MM.1S (cell line): ENCODE measurements at regions not wholly inside any gene's neighbourhood (a gene's known extent, or its start where the extent isn't known, plus 50 kb on each side); places are given as distances from the start of the nearest gene placed in this dataset.
"Not testable (repeated sequence)": the region's sequence is repeated elsewhere in the genome, so short reads cannot be mapped to it uniquely, and the experiment has no call there.

Source experiments
- DNase-seq: peaks from one replicate; pipeline ENCODE4 v3.0.0-alpha.2; 2015
- H2AFZ ChIP-seq: fragments of 300-600 bp; sonication (generic); 2 replicates; pipeline ENCODE4 v1.6.0; 2016; ENCODE audit warnings: antibody characterized with exemption, low read length
- H3F3A ChIP-seq: fragments of 300-600 bp; sonication (generic); 2 replicates; pipeline ENCODE4 v1.6.1; 2016; ENCODE audit warnings: mild to moderate bottlenecking, antibody characterized with exemption, low read length, moderate library complexity, mixed read lengths; ENCODE audit not compliant: insufficient read depth
- H3K27ac ChIP-seq: fragments of 300-600 bp; sonication (generic); 2 replicates; pipeline ENCODE4 v1.5.1; 2016; ENCODE audit warnings: mild to moderate bottlenecking, low read length
- H3K27me3 ChIP-seq: fragments of 300-600 bp; sonication (generic); replicated peaks from 2 replicates; pipeline ENCODE4 v1.6.0; 2016; ENCODE audit warnings: low read length; ENCODE audit not compliant: insufficient read depth
- H3K36me3 ChIP-seq: fragments of 300-600 bp; sonication (generic); replicated peaks from 2 replicates; pipeline ENCODE4 v1.6.1; 2016; ENCODE audit warnings: mild to moderate bottlenecking, low read length, mixed read lengths; ENCODE audit not compliant: insufficient read depth
- H3K4me1 ChIP-seq: fragments of 300-600 bp; sonication (generic); 2 replicates; pipeline ENCODE4 v1.6.1; 2016; ENCODE audit warnings: low read length, mixed read lengths
- H3K4me2 ChIP-seq: fragments of 300-600 bp; sonication (generic); 2 replicates; pipeline ENCODE4 v1.6.0; 2016; ENCODE audit warnings: low read depth, low read length
- H3K4me3 ChIP-seq: fragments of 300-600 bp; sonication (generic); 2 replicates; pipeline ENCODE4 v1.5.1; 2016; ENCODE audit warnings: low read length, mixed read lengths
- H3K79me2 ChIP-seq: fragments of 300-600 bp; sonication (generic); 2 replicates; pipeline ENCODE4 v1.6.1; 2016; ENCODE audit warnings: mixed run types, low read length, mixed read lengths
- H3K9ac ChIP-seq: fragments of 300-600 bp; sonication (generic); 2 replicates; pipeline ENCODE4 v1.6.1; 2016; ENCODE audit warnings: low read length, mixed read lengths
- H3K9me2 ChIP-seq: fragments of 300-600 bp; sonication (generic); replicated peaks from 2 replicates; pipeline ENCODE4 v1.6.1; 2016; ENCODE audit warnings: mild to moderate bottlenecking, low read length, mixed read lengths; ENCODE audit not compliant: insufficient read depth
- H3K9me3 ChIP-seq: fragments of 300-600 bp; sonication (generic); replicated peaks from 2 replicates; pipeline ENCODE4 v1.6.1; 2016; ENCODE audit warnings: mild to moderate bottlenecking, low read length, mixed read lengths; ENCODE audit not compliant: insufficient read depth
- H4K20me1 ChIP-seq: fragments of 300-600 bp; sonication (generic); 2 replicates; pipeline ENCODE4 v1.6.1; 2016; ENCODE audit warnings: mild to moderate bottlenecking, low read length, moderate library complexity, mixed read lengths; ENCODE audit not compliant: insufficient read depth
- CTCF ChIP-seq: fragments of 300-600 bp; sonication (generic); IDR thresholded peaks from 2 replicates; pipeline ENCODE4 v1.5.1; 2016; ENCODE audit warnings: antibody characterized with exemption, low read length, mixed read lengths
- EZH2 ChIP-seq: fragments of 300-600 bp; sonication (generic); optimal IDR thresholded peaks from 2 replicates; pipeline ENCODE3; 2017; ENCODE audit warnings: low read depth, mild to moderate bottlenecking, antibody characterized with exemption, low read length, mixed read lengths
- EZH2phosphoT487 ChIP-seq: fragments of 300-600 bp; sonication (generic); IDR thresholded peaks from 2 replicates; pipeline ENCODE4 v1.6.1; 2018; ENCODE audit warnings: antibody characterized with exemption, low read length

- no peaks in the 10 kb centered on the region for H3K9me3 ChIP-seq
- no peak overlapping the region for H2AFZ ChIP-seq
- TF ChIP-seq EZH2phosphoT487 (no peak), CTCF (no peak)
- H3K79me2 ChIP-seq: no peaks in the 10 kb centered on the region
- no peaks in the 10 kb centered on the region for H4K20me1 ChIP-seq
- no peaks in the 10 kb centered on the region for H3K9me2 ChIP-seq
- H3K36me3 ChIP-seq: no peaks in the 10 kb centered on the region
- H3K4me1 ChIP-seq: no peaks in the 10 kb centered on the region; the same call in 1 of the 2 replicates
- no peak overlapping the region for H3K9ac ChIP-seq
- H3K27ac ChIP-seq: no peak overlapping the region
- H3K4me2 ChIP-seq: no peak overlapping the region
- no peaks in the 10 kb centered on the region for H3F3A ChIP-seq
- DNase-seq: no peak
- no peaks in the 10 kb centered on the region for H3K27me3 ChIP-seq
- no peak overlapping the region for H3K4me3 ChIP-seq
Measured at GRCh38 chr10:130354976-130355795, 219.0 kb downstream of the GLRX3 start.

- H3K36me3 ChIP-seq, H4K20me1 ChIP-seq, H3K27ac ChIP-seq, H3K4me1 ChIP-seq, H3K4me2 ChIP-seq, H3K4me3 ChIP-seq, DNase-seq, H3F3A ChIP-seq, H3K9me3 ChIP-seq, H3K9ac ChIP-seq, H3K9me2 ChIP-seq, H3K27me3 ChIP-seq, H2AFZ ChIP-seq, H3K79me2 ChIP-seq: not testable (repeated sequence)
Measured at GRCh38 chr10:130356429-130356828, 220.2 kb downstream of the GLRX3 start.

GRCh38 chr10:130357226-130357625 lies 221.0 kb downstream of the GLRX3 start:
- Histone ChIP-seq H3K9ac (no peak overlapping the region), H3K27me3 (no peaks in the 10 kb centered on the region), H3K9me3 (no peaks in the 10 kb centered on the region), H3K9me2 (no peaks in the 10 kb centered on the region), H3K36me3 (no peaks in the 10 kb centered on the region), H2AFZ (no peak overlapping the region), H3K4me2 (no peak overlapping the region), H3K4me3 (no peak overlapping the region), H3K27ac (no peak overlapping the region), H4K20me1 (no peaks in the 10 kb centered on the region), H3F3A (no peaks in the 10 kb centered on the region), H3K79me2 (no peaks in the 10 kb centered on the region), H3K4me1 (no peaks in the 10 kb centered on the region; the same call in 1 of the 2 replicates)
- DNase-seq: no peak
- TF ChIP-seq EZH2phosphoT487 (no peak), EZH2 (no peak), CTCF (no peak)

- Histone ChIP-seq H3K4me1 (no peaks in the 10 kb centered on the region; the same call in 1 of the 2 replicates), H3K4me3 (no peak overlapping the region), H3F3A (no peaks in the 10 kb centered on the region), H3K36me3 (no peaks in the 10 kb centered on the region), H3K4me2 (no peak overlapping the region), H4K20me1 (no peaks in the 10 kb centered on the region), H3K9ac (no peak overlapping the region), H3K27me3 (no peaks in the 10 kb centered on the region), H3K79me2 (no peaks in the 10 kb centered on the region), H3K9me3 (no peaks in the 10 kb centered on the region), H2AFZ (no peak overlapping the region), H3K9me2 (no peaks in the 10 kb centered on the region), H3K27ac (no peak overlapping the region)
- TF ChIP-seq EZH2 (no peak), CTCF (no peak), EZH2phosphoT487 (no peak)
- no peak for DNase-seq
Measured at GRCh38 chr10:130357951-130358350, 221.8 kb downstream of the GLRX3 start.
